ENCODE measurements at regions not wholly inside any gene's neighbourhood (a gene's known extent, or its start where the extent isn't known, plus 50 kb on each side); places are given as distances from the start of the nearest gene placed in this dataset.

DNA sequence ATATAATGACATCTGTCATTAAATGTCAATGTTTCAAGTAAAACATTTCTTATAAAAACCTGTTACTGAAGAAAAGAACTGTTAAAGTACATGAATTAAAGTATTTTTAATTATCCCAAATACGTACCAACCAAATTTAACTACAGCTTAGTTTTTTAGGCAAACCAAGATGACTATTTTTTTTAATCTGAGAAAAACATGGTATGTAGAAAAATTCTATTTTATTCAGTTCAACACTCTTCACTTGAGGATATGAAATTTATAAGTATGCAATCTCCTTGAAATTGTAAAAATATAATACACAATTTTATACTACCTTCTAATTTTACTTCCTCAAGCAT is 75.3 kb upstream of the IFNE start:
- TF ChIP-seq, protein P1, sequence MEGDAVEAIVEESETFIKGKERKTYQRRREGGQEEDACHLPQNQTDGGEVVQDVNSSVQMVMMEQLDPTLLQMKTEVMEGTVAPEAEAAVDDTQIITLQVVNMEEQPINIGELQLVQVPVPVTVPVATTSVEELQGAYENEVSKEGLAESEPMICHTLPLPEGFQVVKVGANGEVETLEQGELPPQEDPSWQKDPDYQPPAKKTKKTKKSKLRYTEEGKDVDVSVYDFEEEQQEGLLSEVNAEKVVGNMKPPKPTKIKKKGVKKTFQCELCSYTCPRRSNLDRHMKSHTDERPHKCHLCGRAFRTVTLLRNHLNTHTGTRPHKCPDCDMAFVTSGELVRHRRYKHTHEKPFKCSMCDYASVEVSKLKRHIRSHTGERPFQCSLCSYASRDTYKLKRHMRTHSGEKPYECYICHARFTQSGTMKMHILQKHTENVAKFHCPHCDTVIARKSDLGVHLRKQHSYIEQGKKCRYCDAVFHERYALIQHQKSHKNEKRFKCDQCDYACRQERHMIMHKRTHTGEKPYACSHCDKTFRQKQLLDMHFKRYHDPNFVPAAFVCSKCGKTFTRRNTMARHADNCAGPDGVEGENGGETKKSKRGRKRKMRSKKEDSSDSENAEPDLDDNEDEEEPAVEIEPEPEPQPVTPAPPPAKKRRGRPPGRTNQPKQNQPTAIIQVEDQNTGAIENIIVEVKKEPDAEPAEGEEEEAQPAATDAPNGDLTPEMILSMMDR (IDR thresholded peaks at IDR 0.05), result no peak
- TF ChIP-seq POLR2A (IDR thresholded peaks at IDR 0.05), result no peak
